D721Med (cell line): ENCODE measurements at regions not wholly inside any gene's neighbourhood (a gene's known extent, or its start where the extent isn't known, plus 50 kb on each side); places are given as distances from the start of the nearest gene placed in this dataset.
A peak's percentile ranks its signal among the peaks of the same experiment; 100 is the strongest.

ENCODE experiments used
- DNase-seq: peaks from one replicate; pipeline ENCODE4 v3.0.0; 2011; ENCODE audit warnings: low spot score; ENCODE audit not compliant: insufficient read length
- FAIRE-seq: peaks from 2 replicates; lab custom pipeline; 2011; peaks lifted over from hg19 to GRCh38; lab: Jason Lieb, UNC
- TF ChIP-seq, protein P1 (sequence below): IDR thresholded peaks from 2 replicates; pipeline ENCODE4 v1.5.1; 2012; ENCODE audit warnings: mild to moderate bottlenecking, control low read depth; ENCODE audit not compliant: insufficient read depth; ENCODE audit errors: missing control alignments

DNA sequence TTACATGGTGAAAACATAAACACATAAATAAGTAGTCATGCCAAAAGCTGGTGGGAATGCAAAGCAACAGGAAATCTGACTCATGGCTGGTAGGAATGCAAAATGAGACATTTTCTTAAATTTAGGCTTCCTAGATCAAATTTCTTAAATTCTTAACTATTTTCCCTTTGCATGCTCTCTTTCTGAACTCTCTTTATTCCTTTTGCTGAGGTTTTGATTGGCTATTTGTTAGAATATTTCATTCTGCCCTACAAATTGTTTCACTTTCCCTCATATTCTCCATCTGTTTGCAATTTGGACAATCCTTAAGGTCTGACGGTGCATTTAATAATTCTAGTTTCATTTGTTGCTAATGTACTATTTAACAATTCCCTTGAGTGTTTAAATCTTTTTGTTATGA, 437.5 kb upstream of the RGS17 start:
- FAIRE-seq (no peak), DNase-seq (no peak)
- TF ChIP-seq, protein P1, sequence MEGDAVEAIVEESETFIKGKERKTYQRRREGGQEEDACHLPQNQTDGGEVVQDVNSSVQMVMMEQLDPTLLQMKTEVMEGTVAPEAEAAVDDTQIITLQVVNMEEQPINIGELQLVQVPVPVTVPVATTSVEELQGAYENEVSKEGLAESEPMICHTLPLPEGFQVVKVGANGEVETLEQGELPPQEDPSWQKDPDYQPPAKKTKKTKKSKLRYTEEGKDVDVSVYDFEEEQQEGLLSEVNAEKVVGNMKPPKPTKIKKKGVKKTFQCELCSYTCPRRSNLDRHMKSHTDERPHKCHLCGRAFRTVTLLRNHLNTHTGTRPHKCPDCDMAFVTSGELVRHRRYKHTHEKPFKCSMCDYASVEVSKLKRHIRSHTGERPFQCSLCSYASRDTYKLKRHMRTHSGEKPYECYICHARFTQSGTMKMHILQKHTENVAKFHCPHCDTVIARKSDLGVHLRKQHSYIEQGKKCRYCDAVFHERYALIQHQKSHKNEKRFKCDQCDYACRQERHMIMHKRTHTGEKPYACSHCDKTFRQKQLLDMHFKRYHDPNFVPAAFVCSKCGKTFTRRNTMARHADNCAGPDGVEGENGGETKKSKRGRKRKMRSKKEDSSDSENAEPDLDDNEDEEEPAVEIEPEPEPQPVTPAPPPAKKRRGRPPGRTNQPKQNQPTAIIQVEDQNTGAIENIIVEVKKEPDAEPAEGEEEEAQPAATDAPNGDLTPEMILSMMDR = no peak

GRCh38 chr6:153564803-153565202, 433.7 kb upstream of the RGS17 start:
- TF ChIP-seq, protein P1 = no peak
- DNase-seq (no peak), FAIRE-seq (no peak)

DNA sequence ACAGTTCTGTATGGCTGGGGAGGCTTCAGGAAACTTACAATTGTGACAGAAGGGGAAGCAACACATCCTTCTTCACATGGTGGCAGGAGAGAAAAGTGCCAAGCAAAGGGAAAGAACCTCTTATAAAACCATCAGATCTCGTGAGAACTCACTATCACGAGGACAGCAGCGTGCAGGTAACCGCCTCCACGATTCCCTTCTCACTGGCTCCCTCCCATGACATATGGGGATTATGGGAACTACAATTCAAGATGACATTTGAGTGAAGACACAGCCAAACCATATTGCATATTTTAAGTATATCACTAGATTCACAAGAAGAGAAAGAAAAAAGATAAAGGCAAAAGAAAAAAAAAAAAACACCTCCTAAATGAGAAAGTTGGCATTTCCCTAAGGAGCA, 431.9 kb upstream of the RGS17 start:
- DNase-seq = no peak
- no peak for FAIRE-seq

DNA sequence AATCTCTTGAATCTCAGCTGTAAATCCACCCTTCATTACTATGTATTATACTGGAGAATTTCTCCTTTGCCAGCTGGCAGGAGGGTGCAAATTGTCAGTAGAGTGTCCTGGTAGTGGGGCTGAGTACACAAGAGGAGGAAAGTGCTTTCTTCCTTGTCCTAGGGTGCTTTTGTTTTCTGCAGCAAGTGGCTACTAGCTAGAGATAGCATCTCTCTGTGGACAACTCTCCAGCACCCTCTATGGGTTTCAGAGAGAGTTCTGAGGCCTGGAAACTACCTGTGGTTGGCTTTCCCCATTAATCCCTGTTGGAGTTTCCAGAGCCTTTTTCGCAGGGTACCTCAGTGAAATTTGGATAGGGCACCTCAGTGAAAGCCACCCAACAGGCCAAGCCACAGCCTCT, 422.5 kb upstream of the RGS17 start:
- DNase-seq (no peak), FAIRE-seq (peak; percentile 46)
- TF ChIP-seq, protein P1 = peak; percentile 54

More for the DNA sequence above, 431.9 kb upstream of the RGS17 start:
- TF ChIP-seq, protein P1 = peak; percentile 17

GRCh38 chr6:153539602-153540001, 408.5 kb upstream of the RGS17 start:
- TF ChIP-seq, protein P1 = no peak
- no peak for DNase-seq
- FAIRE-seq = no peak

GRCh38 chr6:153538491-153538890, 407.4 kb upstream of the RGS17 start:
- FAIRE-seq = no peak
- TF ChIP-seq, protein P1 = no peak
- no peak for DNase-seq

GRCh38 chr6:153537422-153537821, 406.3 kb upstream of the RGS17 start:
- no peak for FAIRE-seq
- DNase-seq = no peak
- TF ChIP-seq, protein P1 = no peak
